BE2C (cell line): ENCODE measurements at regions not wholly inside any gene's neighbourhood (a gene's known extent, or its start where the extent isn't known, plus 50 kb on each side); places are given as distances from the start of the nearest gene placed in this dataset.

ENCODE experiments used
- DNase-seq: peaks from one replicate; pipeline ENCODE4 v3.0.0-alpha.2; 2020
- H3K27me3 ChIP-seq: fragments of 250-450 bp; sonication (Bioruptor Pico); 2 replicates; pipeline ENCODE4 v1.5.1; 2020; ENCODE audit warnings: mild to moderate bottlenecking
- H3K36me3 ChIP-seq: fragments of 250-450 bp; sonication (Bioruptor Pico); 2 replicates; pipeline ENCODE4 v1.5.1; 2020; ENCODE audit warnings: mild to moderate bottlenecking
- H3K4me1 ChIP-seq: fragments of 250-450 bp; sonication (Bioruptor Pico); 2 replicates; pipeline ENCODE4 v1.5.1; 2020
- H3K4me3 ChIP-seq: 2 replicates; pipeline ENCODE4 v1.5.1; 2011; ENCODE audit warnings: low read depth, low read length
- H3K9me3 ChIP-seq: fragments of 250-450 bp; sonication (Bioruptor Pico); 2 replicates; pipeline ENCODE4 v1.5.1; 2020
- TF ChIP-seq, protein P1 (sequence below): IDR thresholded peaks from 2 replicates; pipeline ENCODE4 v1.5.1; 2012; ENCODE audit warnings: mild to moderate bottlenecking, low read depth, low read length

DNA sequence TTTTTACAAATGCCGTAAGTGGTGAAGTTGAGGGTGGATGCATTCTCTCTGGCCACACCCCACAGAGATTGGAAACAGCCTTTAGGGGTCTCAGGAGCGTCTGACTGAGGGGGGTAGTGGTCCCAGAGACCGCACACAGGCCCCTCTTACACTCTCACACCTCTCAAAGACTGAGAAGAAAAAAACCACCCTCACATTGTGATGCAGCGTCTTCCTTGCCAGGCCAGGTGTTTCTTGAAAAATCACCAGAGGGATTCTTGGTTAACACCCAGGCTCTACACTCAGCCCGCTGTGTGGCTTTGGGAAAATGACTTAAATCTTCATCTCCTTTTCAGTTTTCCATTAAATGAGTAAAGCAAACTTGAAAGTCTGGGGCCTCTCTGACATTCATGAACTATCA, 115.8 kb upstream of the SPTLC3 start:
- Histone ChIP-seq H3K27me3 (no peaks in the 10 kb centered on the region), H3K36me3 (no peaks in the 10 kb centered on the region), H3K4me1 (no peaks in the 10 kb centered on the region), H3K9me3 (no peaks in the 10 kb centered on the region), H3K4me3 (no peak overlapping the region)
- TF ChIP-seq, protein P1, sequence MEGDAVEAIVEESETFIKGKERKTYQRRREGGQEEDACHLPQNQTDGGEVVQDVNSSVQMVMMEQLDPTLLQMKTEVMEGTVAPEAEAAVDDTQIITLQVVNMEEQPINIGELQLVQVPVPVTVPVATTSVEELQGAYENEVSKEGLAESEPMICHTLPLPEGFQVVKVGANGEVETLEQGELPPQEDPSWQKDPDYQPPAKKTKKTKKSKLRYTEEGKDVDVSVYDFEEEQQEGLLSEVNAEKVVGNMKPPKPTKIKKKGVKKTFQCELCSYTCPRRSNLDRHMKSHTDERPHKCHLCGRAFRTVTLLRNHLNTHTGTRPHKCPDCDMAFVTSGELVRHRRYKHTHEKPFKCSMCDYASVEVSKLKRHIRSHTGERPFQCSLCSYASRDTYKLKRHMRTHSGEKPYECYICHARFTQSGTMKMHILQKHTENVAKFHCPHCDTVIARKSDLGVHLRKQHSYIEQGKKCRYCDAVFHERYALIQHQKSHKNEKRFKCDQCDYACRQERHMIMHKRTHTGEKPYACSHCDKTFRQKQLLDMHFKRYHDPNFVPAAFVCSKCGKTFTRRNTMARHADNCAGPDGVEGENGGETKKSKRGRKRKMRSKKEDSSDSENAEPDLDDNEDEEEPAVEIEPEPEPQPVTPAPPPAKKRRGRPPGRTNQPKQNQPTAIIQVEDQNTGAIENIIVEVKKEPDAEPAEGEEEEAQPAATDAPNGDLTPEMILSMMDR: no peak
- no peak for DNase-seq

DNA sequence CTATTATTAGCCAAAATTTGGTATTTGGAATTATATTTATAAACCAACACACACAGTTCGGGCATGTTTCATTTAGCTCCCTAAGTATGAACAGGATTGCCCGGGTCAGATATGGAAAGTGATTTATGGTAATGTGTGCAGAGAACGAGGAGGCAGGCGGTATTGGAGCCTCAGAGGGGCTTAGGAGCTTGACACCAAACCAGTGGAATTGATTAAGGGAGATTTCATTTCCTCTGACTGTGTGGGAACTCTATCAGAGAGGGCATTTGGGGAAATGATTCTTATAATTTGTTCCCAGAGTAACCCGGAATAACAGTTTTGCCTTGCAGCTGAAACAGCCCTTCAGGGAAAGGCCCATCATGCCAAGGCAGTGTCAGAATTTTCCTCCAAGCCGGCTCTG, 115.1 kb upstream of the SPTLC3 start:
- Histone ChIP-seq H3K36me3 (no peaks in the 10 kb centered on the region), H3K27me3 (no peaks in the 10 kb centered on the region), H3K9me3 (no peaks in the 10 kb centered on the region), H3K4me3 (no peak overlapping the region), H3K4me1 (no peaks in the 10 kb centered on the region)
- DNase-seq: no peak
- TF ChIP-seq, protein P1: no peak

DNA sequence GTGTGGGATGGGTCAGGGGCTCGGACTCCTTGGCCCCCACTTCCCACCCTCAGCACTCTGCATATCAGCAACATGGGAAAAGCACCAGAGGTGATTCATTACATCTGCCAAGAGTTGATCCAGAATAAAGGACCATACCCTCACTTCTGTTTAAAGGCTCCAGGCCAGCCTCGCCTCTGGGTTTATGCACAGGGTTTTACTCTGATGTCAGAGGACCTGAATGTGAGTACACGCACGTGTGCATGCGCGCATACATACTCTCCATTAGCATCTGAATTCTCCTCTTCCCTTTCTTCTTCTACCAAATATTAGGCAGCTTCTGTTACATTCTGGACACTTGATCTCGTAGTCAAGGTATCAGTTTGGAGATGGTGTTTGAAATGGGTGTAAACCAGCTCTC, 114.7 kb upstream of the SPTLC3 start:
- Histone ChIP-seq H3K9me3 (no peaks in the 10 kb centered on the region), H3K4me3 (no peak overlapping the region), H3K27me3 (no peaks in the 10 kb centered on the region), H3K4me1 (no peaks in the 10 kb centered on the region), H3K36me3 (no peaks in the 10 kb centered on the region)
- TF ChIP-seq, protein P1: no peak
- DNase-seq: no peak

DNA sequence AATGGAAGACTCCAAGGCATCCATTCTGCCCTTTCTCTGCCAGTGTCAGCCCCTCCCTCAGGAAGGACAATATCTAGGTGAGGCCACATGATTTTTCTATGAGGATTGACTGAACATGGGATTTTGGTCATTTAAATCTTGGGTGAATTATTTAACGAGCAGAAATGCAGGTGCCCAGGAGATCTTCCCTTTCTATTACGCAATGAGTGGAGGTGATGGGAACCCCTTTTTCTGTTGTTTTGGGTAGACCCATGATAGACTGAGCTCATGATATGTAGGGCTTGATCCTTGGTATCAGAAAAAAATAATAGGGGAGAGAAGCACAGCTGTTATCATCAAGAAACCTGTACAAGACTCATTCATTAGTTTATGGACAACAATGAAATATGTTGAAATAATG, 112.6 kb upstream of the SPTLC3 start:
- Histone ChIP-seq H3K4me3 (no peak overlapping the region), H3K36me3 (no peaks in the 10 kb centered on the region), H3K4me1 (no peaks in the 10 kb centered on the region), H3K27me3 (no peaks in the 10 kb centered on the region), H3K9me3 (no peaks in the 10 kb centered on the region)
- DNase-seq: no peak
- TF ChIP-seq, protein P1: no peak

DNA sequence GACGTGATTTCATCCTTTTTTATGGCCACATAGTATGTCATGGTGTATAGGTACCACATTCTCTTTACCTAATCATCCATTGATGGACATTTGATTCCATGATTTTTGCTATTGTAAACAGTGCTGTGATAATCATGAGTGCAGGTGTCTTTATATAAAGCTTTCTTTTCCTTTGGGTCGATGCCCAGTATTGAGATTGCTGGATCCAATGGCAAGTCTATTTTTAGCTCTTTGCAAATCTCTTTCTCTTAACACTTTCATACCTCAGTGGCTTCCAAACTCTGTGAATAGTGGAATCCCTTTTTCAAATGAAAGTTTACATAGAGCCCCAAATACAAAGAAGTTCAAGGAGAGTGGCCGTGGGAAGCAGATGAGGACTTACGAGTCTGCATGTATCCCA, 105.8 kb upstream of the SPTLC3 start:
- TF ChIP-seq, protein P1: no peak
- no peaks in the 10 kb centered on the region for H3K36me3 ChIP-seq
- no peak for DNase-seq
- H3K9me3 ChIP-seq: no peaks in the 10 kb centered on the region
- H3K27me3 ChIP-seq: no peaks in the 10 kb centered on the region
- no peak overlapping the region for H3K4me3 ChIP-seq
- no peaks in the 10 kb centered on the region for H3K4me1 ChIP-seq

DNA sequence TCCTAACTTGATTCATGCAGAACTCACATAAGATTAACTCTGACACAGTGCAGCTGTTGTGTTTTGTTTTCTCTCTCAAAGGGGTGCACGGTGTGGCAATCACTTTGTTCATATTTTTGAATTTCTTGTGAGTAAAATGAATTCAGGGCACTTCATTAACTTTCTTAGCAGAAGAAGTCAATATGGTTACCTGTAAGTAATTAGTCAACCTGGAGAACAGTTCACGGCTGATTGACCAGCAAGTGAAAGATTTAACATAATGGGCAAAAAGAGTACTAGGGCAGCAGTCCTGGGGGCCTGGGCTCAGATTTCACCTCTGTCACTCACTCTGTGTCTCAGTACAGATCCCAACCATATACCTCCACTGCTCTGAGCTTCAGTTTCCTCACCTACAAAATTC, 102.4 kb upstream of the SPTLC3 start:
- TF ChIP-seq, protein P1: no peak
- no peaks in the 10 kb centered on the region for H3K36me3 ChIP-seq
- no peaks in the 10 kb centered on the region for H3K27me3 ChIP-seq

More for the DNA sequence above, 102.4 kb upstream of the SPTLC3 start:
- Histone ChIP-seq H3K9me3 (no peaks in the 10 kb centered on the region), H3K4me3 (no peak overlapping the region), H3K4me1 (no peaks in the 10 kb centered on the region)
- DNase-seq: no peak
